ENCODE measurements at regions not wholly inside any gene's neighbourhood (a gene's known extent, or its start where the extent isn't known, plus 50 kb on each side); places are given as distances from the start of the nearest gene placed in this dataset.
"Not testable (repeated sequence)": the region's sequence is repeated elsewhere in the genome, so short reads cannot be mapped to it uniquely, and the experiment has no call there.

DNA sequence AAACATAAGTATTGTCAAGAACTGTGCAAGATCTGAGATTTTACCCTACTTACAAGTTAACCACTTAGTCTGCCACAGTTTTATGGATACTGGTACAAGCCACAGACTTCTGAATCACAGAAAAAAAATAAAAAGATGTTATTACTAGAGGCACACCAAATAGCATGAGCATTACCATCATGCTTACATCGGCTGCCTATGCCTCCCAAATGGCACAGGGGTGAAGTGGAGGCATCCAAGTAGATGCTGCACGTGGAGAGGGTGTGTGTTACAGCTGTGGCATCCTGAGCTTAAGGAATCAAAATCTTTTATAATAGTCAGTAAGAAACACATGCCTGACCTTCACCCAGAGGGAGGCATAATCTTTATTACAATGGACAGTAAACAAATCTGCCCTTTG lies 207.8 kb downstream of the TFEC start:
- no peak for TF ChIP-seq GATA1 (IDR thresholded peaks at IDR 0.05; ENCODE audit: low read depth, low read length)
- TF ChIP-seq POLR2A (IDR thresholded peaks at IDR 0.05; ENCODE audit: low read length), result no peak
- DNase-seq, result no peak

DNA sequence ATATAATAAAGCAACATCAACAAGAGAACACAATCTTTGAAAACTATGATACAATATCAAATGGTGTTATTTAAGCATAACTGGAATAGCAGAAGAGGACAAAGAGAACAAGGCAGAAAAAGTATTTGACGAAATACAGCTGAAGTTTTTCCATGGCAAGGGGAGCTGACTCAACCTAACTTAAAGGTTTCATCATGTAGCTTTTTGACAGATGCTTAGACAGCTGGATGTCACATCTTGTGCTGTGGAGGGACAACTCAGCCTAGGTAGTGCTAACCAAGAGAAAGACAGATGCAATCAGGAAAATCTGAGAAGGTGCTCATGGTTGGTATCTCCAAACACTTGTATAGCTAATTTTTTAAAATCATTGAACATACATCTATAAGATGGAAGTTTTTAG lies 208.2 kb downstream of the TFEC start:
- TF ChIP-seq POLR2A (IDR thresholded peaks at IDR 0.05; ENCODE audit: low read length) (no peak), GATA1 (IDR thresholded peaks at IDR 0.05; ENCODE audit: low read depth, low read length) (no peak)
- no peak for DNase-seq

DNA sequence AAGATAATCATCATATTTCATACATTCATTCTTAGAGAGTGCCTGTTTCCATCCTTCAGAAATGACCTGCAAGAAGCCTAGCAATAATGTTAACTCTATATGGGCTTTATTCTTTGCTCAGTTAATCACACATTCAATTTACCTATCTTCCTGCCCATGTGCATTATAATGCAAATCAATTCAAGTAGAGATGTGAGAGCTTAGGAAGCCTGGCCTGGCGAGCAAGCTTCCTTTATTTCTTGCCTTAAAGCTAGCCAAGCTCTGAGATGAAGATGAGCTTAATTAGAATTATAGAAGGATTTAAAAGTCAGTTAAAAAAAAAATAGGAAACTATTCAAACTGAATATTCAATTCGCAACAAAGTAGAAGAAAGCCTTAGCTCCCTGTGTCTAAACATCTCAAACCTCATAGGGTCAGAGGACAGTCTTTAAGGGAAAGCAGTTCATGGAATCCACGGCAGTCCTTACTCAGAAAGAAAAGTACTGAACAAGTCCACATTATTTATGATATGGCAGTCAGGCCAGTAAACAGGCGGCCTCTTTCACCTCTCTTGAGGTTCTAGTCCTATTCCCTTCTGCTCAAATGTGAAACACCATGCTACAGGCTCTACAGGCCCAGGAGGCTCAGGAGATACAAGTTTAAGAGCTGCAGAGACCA lies 214.1 kb downstream of the TFEC start:
- TF ChIP-seq POLR2A (IDR thresholded peaks at IDR 0.05; ENCODE audit: low read length), result no peak
- no peak for TF ChIP-seq GATA1 (IDR thresholded peaks at IDR 0.05; ENCODE audit: low read depth, low read length)
- no peak for DNase-seq

DNA sequence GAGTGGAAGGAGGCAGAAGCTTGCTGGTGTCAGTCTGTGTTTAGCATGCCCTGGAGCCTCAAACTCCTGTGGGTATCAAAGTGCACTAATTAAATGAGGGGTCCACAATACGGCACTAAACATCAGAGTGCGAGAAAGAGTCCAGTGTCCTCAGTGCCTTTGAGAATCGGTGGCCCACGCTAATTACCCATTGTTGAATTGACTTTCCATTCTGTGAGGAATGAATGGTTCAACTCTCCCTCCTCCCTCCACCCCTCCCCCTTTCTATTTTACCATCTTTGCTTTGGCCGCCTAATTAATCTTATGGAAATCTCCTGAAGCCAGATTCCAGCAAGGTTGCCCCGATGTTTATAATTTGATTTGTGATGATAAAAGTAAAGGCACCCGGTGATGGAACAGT lies 217.8 kb downstream of the TFEC start:
- TF ChIP-seq GATA1 (IDR thresholded peaks at IDR 0.05; ENCODE audit: low read depth, low read length), result no peak
- no peak for TF ChIP-seq POLR2A (IDR thresholded peaks at IDR 0.05; ENCODE audit: low read length)

DNA sequence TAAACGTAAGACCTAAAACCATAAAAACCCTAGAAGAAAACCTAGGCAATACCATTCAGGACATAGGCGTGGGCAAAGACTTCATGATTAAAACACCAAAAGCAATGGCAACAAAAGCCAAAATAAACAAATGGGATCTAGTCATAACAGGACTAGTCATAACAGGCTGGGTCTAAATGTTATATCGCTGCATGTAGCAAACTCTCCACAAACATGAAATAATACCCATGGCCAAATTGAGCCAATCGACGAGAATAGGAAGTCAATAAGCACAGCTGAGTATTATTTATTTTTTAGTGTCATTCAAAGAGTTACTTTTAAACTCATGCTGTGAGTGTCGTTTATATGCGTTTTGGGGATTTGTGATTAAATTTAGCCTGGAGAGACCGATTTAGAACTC lies 225.1 kb downstream of the TFEC start:
- no peak for DNase-seq
- TF ChIP-seq GATA1 (IDR thresholded peaks at IDR 0.05; ENCODE audit: low read depth, low read length) (no peak), POLR2A (IDR thresholded peaks at IDR 0.05; ENCODE audit: low read length) (no peak)

More for the DNA sequence above, 217.8 kb downstream of the TFEC start:
- no peak for DNase-seq

DNA sequence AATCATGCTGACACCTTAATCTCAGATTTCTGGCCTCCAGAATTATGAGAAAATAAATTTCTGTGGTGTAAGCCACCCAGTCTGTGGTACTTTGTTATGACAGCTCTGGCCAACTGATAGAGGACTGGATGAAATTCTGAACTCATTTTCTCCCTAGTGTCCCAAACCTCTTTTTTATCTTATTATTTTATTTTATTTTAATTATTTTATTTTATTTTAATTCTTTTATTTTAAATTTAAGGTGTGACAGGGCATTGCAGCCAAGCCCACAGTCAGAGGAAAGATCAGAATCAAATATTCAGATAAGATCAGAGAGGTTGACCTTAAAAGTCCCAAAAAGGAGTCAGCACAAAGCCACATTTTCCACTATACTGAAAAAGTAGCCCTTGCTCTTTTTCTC lies 228.1 kb downstream of the TFEC start:
- no peak for TF ChIP-seq POLR2A (IDR thresholded peaks at IDR 0.05; ENCODE audit: low read length)
- TF ChIP-seq GATA1 (IDR thresholded peaks at IDR 0.05; ENCODE audit: low read depth, low read length), result no peak
- no peak for DNase-seq

DNA sequence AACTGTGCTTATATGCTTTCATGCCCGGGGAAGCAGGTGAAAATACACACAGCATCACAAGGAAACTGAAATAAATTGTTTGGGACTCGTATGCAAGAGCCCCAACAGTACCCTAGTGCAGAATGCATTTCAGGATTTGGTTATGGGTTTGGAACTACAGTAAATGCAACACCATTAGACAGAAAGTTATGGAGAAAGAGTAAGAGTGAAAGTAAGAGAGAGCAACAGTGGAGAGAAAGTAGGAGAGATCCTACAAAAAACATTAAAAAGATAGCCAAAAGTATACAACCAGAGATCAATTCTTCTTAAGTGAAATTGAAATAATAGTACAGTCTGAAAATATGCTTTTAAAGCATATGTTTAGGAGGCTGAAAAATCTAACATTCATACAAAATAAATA lies 231.1 kb downstream of the TFEC start:
- TF ChIP-seq POLR2A (IDR thresholded peaks at IDR 0.05; ENCODE audit: low read length) (no peak), GATA1 (IDR thresholded peaks at IDR 0.05; ENCODE audit: low read depth, low read length) (no peak)
- DNase-seq, result no peak

DNA sequence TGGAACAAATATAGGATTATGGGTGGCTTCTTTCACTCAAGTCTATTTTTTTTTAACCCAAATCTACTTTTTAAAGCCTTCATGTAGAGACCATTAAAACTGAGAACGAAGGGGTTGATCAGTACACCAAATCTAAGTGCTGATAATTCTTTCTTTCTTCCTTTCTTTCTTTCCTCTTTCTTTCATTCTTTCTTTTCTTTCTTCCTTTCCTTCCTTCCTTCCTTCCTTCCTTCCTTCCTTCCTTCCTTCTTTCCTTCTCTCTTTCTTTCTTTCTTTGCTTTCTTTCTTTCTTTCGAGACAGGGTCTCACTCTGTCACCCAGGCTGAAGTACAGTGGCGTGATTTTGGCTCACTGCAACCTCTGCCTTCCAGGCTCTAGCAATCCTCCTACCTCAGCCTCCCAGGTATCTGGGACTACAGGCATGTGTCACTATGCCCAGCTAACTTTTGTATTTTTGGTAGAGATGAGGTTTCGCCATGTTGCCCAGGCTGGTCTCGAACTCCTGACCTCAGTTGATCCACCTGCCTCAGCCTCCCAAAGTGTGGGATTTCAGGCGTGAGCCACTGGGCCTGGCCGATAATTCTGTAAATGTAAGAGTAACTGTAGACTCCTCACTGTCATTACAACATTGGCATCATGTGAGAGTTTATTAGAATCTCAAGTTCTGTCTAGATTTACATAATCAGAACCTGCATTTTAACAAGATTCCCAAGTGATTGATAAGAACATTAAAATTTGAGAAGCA lies 236.4 kb downstream of the TFEC start:
- no peak for TF ChIP-seq GATA1 (IDR thresholded peaks at IDR 0.05; ENCODE audit: low read depth, low read length)
- no peak for TF ChIP-seq POLR2A (IDR thresholded peaks at IDR 0.05; ENCODE audit: low read length)
- no peak for DNase-seq

DNA sequence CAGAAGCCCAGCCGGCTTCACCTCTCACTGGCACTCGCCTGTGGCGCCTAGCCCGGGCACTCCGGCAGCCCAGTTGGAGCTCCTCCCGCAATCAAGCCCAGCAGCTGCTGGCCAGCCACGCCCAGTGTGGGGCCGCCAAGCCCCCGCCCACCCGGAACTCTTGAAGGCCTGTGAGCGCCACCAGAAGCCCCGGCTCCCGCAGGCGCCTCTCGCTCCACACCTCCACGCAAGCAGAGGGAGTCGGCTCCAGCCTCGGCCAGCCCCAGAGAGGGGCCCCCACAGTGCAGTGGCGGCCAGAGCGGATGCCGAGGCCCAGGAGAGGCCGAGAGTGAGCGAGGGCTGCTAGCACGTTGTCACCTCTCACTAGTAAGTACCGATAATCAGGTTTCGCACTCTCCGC lies 240.7 kb downstream of the TFEC start:
- no peak for DNase-seq
- TF ChIP-seq POLR2A (IDR thresholded peaks at IDR 0.05; ENCODE audit: low read length) (no peak), GATA1 (IDR thresholded peaks at IDR 0.05; ENCODE audit: low read depth, low read length) (no peak)

DNA sequence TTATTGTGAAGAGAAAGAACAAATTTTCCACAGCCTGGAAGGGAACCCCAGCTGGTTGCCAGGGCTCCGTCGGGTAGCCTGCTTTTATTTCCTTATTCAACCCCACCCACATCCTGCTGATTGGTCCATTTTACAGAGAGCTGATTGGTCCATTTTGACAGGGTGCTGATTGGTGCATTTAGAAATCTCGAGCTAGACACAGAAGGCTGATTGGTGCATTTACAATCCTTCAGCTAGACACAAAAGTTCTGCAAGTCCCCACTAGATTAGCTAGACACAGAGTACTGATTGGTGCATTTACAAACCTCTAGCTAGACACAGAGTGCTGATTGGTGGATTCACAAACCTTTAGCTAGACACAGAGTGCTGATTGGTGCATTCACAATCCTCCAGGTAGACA lies 241.1 kb downstream of the TFEC start:
- DNase-seq, result not testable (repeated sequence)

DNA sequence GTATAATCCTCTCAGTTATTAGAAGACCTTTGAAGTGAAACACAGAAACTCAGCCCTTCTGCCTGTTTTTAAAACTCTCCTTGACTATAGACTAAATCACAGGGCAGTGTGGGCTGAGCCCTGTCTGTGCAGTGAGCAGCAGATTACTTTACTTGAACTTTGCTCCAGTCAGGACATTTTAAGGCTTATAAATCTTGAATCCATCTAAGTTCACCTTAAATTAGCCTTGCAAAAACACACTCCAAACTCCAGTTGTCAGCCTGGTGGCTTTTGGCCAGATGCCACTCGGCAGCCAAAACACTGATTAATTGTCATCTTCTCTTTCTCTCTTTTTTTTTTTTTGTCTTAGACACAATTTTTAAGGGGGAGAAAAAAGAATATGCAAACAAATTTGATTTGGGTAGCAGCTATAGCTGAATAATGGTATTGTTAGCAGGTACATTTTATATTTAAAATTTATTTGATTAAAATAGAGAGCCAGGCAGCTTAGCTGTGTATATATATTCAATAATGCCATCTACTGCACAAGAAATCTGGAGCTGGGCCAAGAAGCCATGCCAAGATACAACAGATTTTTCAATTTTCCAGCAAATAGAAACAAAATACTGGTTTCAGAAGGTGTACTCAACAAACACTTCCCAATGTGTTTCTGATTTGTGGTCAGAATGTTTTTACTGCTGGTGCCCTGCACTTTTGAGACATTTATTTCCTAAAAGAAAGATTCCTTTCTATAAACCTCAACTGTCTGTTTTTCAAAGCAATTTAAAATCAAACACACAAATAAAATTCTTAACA lies 247.7 kb downstream of the TFEC start:
- no peak for DNase-seq
- TF ChIP-seq GATA1 (IDR thresholded peaks at IDR 0.05; ENCODE audit: low read depth, low read length) (no peak), POLR2A (IDR thresholded peaks at IDR 0.05; ENCODE audit: low read length) (no peak)

DNA sequence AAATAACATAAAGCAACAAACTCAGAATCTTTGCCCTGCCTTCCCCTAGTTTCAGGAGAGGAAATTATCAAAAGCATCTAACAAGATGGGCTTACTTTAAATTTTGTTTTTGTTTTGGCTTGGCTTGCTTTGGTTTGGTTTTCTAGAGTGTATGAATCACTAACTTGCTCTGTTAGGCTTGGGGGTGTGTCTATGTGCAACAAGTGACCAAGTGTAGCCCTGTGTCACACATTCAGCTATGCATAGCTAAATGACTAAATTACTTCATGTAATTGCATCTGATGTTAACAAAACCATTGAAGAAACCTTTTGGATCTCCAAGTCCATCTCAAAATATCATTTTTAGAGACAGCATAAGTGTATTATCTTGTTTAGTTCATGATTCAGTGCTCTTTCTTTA lies 251.0 kb downstream of the TFEC start:
- DNase-seq, result no peak
- TF ChIP-seq POLR2A (IDR thresholded peaks at IDR 0.05; ENCODE audit: low read length) (no peak), GATA1 (IDR thresholded peaks at IDR 0.05; ENCODE audit: low read depth, low read length) (no peak)

DNA sequence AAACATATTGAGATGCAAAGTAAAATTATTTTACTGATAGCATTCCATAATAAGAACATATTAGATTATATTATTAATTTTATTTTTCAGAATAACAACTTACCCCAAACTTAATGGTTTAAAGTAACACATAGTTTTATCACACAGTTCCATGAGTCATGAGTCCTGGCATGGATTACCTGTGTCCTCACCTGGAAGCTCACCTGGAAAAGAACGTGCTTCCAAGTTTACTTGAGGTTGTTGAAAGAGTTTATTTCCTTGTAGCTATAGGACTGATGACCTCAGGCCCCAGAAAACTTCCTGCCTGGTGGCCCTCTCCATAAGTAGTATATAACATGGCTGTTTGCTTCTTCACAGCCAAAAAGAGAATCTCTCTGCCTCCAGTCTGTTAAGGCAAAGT lies 254.6 kb downstream of the TFEC start:
- TF ChIP-seq GATA1 (IDR thresholded peaks at IDR 0.05; ENCODE audit: low read depth, low read length), result no peak
- no peak for TF ChIP-seq POLR2A (IDR thresholded peaks at IDR 0.05; ENCODE audit: low read length)
- DNase-seq, result no peak

DNA sequence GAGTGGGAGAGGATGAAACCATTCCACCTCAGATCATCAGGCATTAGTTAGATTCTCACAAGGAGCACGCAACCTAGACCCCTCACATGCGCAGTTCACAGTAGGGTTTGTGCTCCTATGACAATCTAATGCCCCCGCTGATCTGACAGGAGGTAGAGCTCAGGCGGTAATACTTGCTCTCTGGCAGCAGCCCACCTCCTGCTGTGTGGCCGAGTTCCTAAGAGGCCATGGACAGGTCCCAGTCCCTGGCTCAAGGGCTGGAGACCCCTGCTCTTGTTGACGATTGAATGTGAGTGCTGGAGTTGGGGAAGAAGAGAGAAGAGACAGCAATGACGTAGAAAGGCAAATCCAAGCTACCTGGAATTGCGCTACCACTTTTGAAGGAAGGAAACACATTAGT lies 267.2 kb downstream of the TFEC start:
- no peak for DNase-seq
- no peak for TF ChIP-seq GATA1 (IDR thresholded peaks at IDR 0.05; ENCODE audit: low read depth, low read length)
- TF ChIP-seq POLR2A (IDR thresholded peaks at IDR 0.05; ENCODE audit: low read length), result no peak

DNA sequence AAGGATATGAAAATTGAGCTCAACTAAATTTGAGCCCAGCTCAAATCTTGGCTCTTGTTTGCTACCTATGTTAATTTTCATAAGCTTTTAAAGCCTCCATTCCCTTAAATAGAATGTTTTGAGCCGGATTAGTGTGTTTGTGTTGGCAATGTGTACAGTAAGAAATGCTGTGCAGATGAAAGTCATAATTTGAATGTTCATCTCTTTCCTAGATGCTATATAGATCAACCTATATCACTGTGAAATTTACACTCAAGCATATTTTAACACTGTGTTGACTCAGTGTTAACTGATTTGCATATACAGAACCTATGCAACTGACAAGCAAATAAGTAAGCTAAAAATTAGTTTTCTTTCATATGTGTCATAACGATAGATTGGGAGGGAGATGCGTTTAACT lies 272.5 kb downstream of the TFEC start:
- TF ChIP-seq GATA1 (IDR thresholded peaks at IDR 0.05; ENCODE audit: low read depth, low read length) (no peak), POLR2A (IDR thresholded peaks at IDR 0.05; ENCODE audit: low read length) (no peak)
- no peak for DNase-seq

Data from erythroblast (primary cell).